NCI-H1105 (cell line): ENCODE measurements at regions not wholly inside any gene's neighbourhood (a gene's known extent, or its start where the extent isn't known, plus 50 kb on each side); places are given as distances from the start of the nearest gene placed in this dataset.

Experiments used
- DNase-seq: peaks from one replicate; lab custom pipeline; 2025; lab: John Stamatoyannopoulos, UW

DNA sequence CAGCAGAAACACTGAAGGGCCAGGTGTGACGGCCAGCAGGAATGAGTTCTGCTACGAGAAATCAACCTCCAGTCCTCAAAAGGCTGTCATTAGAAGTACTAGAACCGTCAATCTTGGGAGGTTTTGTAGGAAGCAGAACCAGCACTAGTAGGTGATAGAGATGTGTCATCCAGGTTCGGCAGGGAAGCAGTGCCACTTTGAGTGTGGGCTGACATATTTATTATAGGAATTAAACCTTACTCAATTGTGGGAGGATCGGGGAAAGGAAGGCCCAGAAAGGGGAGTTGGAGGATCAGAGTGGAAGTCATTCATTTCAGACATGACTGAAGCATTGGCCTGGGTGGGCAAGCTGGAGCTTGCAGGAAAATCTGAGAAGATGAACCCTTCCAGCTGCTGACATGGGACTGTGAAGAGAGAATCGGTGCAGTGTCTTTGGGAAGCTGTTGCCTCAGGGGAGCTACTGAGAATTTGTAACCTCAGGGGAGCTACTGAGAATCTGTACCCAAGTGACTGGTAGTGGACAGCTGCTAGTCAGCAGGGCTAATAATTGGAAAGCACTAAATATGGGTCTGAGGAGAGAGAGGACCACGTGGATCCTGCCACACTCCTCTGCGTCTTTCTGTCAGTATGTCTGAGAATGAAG, 177.4 kb downstream of the SPRY1 start:
- DNase-seq: no peak

GRCh38 chr4:123575291-123575690, 178.7 kb downstream of the SPRY1 start:
- no peak for DNase-seq

DNA sequence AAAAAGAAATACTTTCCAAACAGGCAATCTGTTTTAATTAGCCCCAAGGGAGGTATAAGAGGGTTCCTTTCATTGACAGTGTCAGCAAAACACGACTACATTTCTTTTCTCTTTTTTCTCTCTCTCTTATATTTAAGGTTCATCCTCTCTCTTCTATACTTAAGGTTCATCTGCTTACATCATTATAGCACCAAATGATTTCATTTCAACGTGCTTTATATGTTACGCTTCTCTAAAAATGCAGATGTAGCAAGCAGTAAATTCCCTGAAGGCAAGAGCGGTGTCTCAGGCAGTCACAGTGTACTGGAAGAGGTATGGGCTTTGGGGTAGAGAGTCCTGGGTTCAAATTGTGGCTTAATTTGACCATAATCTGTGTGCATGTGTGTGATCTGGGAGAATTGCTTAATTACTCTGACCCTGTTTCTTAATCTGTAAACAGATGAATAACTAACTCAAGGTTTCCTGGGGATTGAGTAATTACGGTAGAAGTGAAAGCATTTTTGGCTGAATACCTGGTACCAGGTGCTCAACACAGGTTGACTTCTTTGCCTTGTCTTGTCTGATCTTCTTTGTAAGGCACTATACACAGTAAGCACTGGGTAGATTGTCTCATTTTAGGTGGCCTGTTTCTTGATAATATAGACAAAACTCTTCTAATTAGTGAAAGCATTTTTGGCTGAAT, 180.8 kb downstream of the SPRY1 start:
- no peak for DNase-seq

DNA sequence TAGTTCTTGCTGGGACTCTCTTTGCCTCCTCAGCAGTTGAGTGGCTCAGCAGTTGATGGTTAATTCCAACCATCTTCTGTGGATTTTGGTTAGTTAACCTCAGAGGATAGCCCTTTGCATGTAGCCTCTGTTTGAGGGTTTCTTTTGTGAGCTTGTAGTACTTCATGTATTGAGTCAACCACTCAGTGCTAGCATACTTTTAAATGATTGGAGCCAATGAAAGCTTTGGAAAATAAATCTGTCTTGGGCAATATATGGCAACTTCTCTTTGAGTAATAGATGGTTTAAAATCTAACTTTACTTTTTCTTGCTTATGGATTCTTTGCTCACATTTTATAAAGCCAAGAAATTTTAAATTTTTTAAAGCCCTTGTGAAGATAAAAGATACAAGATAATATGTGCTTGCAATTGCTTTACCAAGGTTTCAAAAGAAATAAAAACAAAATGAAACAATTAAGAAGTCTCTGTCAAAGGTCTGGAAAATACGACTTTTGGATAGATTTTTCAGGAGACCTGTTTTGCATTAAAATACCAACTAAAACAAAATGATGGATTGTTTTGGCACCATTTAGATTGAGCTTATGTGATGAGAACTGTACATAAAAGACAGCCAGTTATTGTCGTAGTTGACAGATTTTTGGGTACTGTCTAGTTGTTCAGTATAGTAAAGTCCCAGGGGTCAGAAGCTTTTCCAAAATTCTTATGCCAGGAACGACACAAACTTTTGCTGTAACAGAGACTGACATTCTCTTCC, 181.9 kb downstream of the SPRY1 start:
- no peak for DNase-seq

DNA sequence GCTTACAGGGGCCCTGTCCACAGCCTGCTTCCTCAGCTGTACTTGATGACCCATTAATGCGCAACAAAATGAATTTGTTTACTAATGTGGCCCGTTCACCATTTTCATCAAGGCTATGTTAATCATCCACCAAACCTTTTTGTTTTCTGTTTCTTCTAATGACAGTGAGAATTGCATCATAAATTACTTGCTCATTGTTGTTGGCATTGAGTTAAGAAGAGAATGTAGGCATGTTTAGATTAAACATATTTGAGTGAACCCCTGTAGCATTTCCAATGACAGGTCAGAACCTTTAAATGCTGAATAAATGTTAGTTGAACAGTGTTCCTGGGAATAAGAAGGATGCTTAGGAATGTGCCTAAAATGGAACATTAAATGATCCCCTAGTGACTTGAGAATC, 183.4 kb downstream of the SPRY1 start:
- no peak for DNase-seq

- no peak for DNase-seq
Measured at GRCh38 chr4:123580981-123581664, 184.5 kb downstream of the SPRY1 start.

- DNase-seq: no peak
Measured at GRCh38 chr4:123581802-123582201, 185.2 kb downstream of the SPRY1 start.

GRCh38 chr4:123583043-123583442, 186.4 kb downstream of the SPRY1 start:
- DNase-seq: no peak

DNA sequence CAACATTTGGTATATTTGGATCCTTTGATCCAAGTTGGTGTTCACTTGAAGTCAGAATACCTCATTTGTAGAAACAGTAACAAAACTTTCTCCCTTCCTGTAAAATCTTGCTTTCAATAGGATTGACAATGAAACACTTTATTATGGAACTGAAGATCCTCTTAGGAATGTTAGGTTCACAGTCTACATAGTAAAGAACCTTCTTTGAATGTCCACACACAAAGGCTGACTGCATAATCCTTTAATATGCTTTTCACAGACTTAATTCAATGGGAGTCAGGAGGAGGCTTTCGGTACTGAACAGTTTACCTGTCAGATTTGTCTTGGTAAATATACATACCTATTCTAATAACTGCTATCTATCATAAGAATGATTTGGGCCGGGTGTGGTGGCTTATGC, 188.5 kb downstream of the SPRY1 start:
- DNase-seq: no peak

GRCh38 chr4:123587983-123588494, 191.4 kb downstream of the SPRY1 start:
- no peak for DNase-seq

DNA sequence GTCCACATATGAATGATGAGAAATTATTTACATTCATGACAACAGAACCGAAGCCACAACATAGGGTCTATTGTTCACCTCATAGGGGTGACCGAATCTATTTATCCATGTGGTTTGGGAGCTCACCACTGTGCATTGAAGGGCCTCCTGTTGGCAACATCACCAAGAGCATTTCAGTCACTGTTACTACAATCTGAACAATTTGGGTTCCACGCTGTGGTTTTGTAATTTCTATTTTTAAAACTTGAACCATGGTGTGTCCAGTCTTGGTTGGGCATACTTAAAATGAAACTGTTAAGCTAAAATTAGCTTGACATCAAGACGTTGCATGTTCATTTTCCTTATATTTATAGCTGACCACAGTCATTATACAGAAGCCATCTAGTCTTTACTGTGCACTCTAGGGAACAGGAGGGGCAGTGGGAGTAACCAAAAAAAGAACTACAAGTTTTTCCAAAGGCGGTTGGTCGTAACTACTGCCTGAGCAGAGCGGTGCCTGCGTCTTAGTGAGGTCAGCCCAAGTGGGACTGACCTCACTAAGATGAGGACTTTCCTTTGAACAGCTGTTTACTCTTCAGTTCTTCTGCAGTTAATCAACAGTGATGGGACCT, 192.1 kb downstream of the SPRY1 start:
- DNase-seq: no peak

DNA sequence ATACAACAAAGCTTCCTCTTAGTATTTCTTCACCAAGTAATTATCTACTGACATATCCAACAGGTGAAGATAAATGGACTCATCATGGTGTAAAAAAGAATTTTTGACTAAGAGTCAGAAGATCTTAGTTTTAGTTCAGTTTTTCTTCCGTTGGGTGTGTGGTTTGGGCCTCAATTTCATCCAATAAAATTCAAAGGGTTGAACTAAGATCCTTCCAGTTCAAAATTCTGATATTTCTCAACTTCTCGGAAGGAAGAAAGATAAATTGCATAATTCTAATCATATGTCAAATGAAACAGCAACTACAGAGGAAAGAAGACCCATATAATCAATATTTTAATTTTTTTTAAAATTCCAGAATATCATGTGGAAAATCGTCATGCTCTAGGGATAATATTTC, 192.7 kb downstream of the SPRY1 start:
- no peak for DNase-seq

DNA sequence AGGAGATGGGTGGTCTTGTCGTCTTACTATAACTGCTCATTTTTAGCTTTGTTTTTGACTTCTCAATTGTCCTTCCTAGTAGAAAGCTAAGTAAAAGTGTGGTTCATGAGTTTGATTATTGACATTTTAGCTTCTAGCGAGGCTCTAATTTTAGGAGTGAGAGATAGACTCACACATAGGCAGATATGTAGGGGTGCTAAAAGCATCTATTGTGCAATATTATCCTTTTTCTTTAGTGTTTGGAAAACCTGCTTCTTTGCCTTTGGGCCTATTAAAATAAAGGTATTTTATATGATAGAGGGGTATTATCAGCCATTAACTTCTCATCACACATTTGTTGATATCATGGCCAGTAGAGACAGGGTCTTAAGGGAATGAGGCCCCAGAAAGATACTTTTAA, 195.3 kb downstream of the SPRY1 start:
- DNase-seq: no peak

- DNase-seq: no peak
Measured at GRCh38 chr4:123593655-123594054, 197.1 kb downstream of the SPRY1 start.

DNA sequence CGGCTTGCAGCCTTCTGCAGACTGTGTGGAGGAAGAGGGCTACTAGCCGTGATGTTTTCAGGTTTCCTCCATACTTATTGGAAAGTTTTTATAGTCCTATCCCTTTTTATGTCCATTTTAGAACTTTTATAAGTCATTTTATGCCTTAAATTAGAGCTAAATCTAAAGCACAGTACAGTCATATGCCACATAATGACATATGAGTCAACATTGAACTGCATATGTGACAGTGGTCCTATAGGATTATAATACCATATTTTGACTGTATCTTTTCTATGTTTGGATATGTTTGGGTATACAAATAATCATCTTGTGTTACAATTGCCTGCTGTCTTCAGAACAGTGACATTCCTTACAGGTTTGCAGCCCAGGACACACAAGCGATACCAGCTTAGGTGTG, 200.2 kb downstream of the SPRY1 start:
- DNase-seq: no peak

- DNase-seq: no peak
Measured at GRCh38 chr4:123597586-123597985, 201.0 kb downstream of the SPRY1 start.

DNA sequence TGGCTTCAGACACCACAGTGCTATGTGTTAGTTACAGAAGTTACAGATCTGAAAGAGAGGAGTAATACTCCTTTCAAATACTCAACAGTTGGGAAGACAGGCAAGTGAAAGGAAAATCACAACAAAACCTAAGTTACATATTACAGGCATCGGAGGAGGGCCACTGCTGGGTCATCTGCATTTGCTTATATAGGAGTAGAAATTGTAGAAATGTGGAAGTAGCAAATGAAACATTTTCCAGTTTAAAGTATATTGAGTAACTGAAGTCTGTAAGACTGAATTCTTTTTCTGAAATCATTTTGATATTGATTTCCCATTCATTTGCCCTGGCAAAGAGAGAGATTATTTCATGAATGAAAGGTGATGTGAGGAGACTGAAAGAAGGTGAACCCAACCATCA, 201.7 kb downstream of the SPRY1 start:
- no peak for DNase-seq

GRCh38 chr4:123599061-123599919, 202.7 kb downstream of the SPRY1 start:
- no peak for DNase-seq

- DNase-seq: no peak
Measured at GRCh38 chr4:123599920-123600810, 203.6 kb downstream of the SPRY1 start.
